ENCODE measurements at regions not wholly inside any gene's neighbourhood (a gene's known extent, or its start where the extent isn't known, plus 50 kb on each side); places are given as distances from the start of the nearest gene placed in this dataset.

DNA sequence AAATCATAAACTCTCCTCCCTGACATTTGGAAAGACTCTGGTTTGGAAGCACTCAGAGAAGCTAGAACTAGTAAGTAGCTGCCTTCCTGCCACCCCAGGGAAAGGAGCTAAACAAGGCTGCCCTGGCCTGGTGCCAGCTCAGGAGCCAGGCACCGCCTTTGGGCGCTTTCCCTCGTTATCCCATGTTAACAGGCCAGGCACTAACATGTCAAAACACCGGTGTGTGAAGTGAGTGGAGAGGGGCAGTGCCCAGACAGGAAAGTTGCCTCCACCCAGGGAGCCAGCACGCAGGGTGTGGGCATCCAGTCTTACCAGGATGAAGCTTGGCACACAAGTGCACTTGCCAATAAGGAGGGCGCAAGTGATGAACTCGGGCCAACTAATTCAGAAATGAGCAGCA is 346.8 kb downstream of the RRAGC start (continued):
- TF ChIP-seq ZNF138 (CRISPR knock-in tag; conservative IDR thresholded peaks at IDR 0.05) (no peak), CBFB (CRISPR knock-in tag; IDR thresholded peaks at IDR 0.05; ENCODE audit: low read depth) (no peak), NR2C2 (CRISPR knock-in tag; IDR thresholded peaks at IDR 0.05) (no peak), ZNF263 (CRISPR knock-in tag; IDR thresholded peaks at IDR 0.05; ENCODE audit: low read depth) (no peak), ATF1 (CRISPR knock-in tag; IDR thresholded peaks at IDR 0.05) (no peak)
- TF ChIP-seq, protein P1, sequence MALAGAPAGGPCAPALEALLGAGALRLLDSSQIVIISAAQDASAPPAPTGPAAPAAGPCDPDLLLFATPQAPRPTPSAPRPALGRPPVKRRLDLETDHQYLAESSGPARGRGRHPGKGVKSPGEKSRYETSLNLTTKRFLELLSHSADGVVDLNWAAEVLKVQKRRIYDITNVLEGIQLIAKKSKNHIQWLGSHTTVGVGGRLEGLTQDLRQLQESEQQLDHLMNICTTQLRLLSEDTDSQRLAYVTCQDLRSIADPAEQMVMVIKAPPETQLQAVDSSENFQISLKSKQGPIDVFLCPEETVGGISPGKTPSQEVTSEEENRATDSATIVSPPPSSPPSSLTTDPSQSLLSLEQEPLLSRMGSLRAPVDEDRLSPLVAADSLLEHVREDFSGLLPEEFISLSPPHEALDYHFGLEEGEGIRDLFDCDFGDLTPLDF (CRISPR knock-in tag; IDR thresholded peaks at IDR 0.05): no peak
- TF ChIP-seq, protein P2, sequence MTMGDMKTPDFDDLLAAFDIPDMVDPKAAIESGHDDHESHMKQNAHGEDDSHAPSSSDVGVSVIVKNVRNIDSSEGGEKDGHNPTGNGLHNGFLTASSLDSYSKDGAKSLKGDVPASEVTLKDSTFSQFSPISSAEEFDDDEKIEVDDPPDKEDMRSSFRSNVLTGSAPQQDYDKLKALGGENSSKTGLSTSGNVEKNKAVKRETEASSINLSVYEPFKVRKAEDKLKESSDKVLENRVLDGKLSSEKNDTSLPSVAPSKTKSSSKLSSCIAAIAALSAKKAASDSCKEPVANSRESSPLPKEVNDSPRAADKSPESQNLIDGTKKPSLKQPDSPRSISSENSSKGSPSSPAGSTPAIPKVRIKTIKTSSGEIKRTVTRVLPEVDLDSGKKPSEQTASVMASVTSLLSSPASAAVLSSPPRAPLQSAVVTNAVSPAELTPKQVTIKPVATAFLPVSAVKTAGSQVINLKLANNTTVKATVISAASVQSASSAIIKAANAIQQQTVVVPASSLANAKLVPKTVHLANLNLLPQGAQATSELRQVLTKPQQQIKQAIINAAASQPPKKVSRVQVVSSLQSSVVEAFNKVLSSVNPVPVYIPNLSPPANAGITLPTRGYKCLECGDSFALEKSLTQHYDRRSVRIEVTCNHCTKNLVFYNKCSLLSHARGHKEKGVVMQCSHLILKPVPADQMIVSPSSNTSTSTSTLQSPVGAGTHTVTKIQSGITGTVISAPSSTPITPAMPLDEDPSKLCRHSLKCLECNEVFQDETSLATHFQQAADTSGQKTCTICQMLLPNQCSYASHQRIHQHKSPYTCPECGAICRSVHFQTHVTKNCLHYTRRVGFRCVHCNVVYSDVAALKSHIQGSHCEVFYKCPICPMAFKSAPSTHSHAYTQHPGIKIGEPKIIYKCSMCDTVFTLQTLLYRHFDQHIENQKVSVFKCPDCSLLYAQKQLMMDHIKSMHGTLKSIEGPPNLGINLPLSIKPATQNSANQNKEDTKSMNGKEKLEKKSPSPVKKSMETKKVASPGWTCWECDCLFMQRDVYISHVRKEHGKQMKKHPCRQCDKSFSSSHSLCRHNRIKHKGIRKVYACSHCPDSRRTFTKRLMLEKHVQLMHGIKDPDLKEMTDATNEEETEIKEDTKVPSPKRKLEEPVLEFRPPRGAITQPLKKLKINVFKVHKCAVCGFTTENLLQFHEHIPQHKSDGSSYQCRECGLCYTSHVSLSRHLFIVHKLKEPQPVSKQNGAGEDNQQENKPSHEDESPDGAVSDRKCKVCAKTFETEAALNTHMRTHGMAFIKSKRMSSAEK (CRISPR knock-in tag; IDR thresholded peaks at IDR 0.05; ENCODE audit: borderline replicate concordance): no peak
- TF ChIP-seq, protein P3, sequence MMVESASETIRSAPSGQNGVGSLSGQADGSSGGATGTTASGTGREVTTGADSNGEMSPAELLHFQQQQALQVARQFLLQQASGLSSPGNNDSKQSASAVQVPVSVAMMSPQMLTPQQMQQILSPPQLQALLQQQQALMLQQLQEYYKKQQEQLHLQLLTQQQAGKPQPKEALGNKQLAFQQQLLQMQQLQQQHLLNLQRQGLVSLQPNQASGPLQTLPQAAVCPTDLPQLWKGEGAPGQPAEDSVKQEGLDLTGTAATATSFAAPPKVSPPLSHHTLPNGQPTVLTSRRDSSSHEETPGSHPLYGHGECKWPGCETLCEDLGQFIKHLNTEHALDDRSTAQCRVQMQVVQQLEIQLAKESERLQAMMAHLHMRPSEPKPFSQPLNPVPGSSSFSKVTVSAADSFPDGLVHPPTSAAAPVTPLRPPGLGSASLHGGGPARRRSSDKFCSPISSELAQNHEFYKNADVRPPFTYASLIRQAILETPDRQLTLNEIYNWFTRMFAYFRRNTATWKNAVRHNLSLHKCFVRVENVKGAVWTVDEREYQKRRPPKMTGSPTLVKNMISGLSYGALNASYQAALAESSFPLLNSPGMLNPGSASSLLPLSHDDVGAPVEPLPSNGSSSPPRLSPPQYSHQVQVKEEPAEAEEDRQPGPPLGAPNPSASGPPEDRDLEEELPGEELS (CRISPR knock-in tag; IDR thresholded peaks at IDR 0.05): no peak

DNA sequence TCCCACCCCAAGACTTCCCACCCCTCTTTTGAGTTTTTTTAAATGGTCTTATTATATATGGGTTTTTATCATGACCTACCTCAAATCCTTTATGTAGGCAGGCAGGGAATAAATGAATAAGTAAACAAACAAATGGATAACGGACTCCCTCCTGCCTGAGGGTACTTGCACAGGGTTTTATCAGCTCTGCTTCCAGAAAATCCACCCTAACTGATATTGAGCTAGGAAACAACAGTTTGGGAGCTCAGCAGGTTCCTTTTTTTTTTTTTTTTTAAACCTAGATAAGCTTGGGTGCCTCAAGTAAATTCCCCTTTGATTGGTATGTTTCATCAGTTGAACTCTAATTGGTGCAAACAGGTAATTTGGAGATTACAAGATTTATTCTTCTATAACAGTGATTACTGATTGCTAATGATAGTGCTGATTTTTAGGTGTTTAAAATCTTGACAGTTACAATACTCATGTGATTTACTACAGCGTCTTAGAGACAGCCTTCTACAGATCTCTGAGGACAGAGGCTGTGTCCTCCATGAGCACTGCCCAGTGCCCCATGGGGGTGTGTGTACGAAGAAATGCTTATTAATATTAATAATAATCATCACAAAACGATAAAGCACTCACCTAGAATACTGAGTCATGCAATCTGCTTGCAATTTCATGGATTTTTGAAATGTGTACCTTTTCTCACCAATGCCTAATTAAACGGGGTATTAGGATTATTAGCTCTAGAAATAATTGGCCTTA is 347.4 kb downstream of the RRAGC start:
- ATAC-seq (no peak), DNase-seq (ENCODE audit: low spot score) (no peak)
- TF ChIP-seq, protein P4, sequence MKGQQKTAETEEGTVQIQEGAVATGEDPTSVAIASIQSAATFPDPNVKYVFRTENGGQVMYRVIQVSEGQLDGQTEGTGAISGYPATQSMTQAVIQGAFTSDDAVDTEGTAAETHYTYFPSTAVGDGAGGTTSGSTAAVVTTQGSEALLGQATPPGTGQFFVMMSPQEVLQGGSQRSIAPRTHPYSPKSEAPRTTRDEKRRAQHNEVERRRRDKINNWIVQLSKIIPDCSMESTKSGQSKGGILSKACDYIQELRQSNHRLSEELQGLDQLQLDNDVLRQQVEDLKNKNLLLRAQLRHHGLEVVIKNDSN (CRISPR knock-in tag; IDR thresholded peaks at IDR 0.05): no peak
- TF ChIP-seq KAT7 (CRISPR knock-in tag; IDR thresholded peaks at IDR 0.05; ENCODE audit: borderline replicate concordance) (no peak), JAZF1 (CRISPR knock-in tag; IDR thresholded peaks at IDR 0.05) (no peak), ZNF138 (CRISPR knock-in tag; conservative IDR thresholded peaks at IDR 0.05) (no peak), CREB1 (CRISPR knock-in tag; IDR thresholded peaks at IDR 0.05) (no peak), TEAD1 (CRISPR knock-in tag; IDR thresholded peaks at IDR 0.05) (no peak)
- TF ChIP-seq, protein P5, sequence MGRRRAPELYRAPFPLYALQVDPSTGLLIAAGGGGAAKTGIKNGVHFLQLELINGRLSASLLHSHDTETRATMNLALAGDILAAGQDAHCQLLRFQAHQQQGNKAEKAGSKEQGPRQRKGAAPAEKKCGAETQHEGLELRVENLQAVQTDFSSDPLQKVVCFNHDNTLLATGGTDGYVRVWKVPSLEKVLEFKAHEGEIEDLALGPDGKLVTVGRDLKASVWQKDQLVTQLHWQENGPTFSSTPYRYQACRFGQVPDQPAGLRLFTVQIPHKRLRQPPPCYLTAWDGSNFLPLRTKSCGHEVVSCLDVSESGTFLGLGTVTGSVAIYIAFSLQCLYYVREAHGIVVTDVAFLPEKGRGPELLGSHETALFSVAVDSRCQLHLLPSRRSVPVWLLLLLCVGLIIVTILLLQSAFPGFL (CRISPR knock-in tag; IDR thresholded peaks at IDR 0.05; ENCODE audit: borderline replicate concordance): no peak
- TF ChIP-seq, protein P6, sequence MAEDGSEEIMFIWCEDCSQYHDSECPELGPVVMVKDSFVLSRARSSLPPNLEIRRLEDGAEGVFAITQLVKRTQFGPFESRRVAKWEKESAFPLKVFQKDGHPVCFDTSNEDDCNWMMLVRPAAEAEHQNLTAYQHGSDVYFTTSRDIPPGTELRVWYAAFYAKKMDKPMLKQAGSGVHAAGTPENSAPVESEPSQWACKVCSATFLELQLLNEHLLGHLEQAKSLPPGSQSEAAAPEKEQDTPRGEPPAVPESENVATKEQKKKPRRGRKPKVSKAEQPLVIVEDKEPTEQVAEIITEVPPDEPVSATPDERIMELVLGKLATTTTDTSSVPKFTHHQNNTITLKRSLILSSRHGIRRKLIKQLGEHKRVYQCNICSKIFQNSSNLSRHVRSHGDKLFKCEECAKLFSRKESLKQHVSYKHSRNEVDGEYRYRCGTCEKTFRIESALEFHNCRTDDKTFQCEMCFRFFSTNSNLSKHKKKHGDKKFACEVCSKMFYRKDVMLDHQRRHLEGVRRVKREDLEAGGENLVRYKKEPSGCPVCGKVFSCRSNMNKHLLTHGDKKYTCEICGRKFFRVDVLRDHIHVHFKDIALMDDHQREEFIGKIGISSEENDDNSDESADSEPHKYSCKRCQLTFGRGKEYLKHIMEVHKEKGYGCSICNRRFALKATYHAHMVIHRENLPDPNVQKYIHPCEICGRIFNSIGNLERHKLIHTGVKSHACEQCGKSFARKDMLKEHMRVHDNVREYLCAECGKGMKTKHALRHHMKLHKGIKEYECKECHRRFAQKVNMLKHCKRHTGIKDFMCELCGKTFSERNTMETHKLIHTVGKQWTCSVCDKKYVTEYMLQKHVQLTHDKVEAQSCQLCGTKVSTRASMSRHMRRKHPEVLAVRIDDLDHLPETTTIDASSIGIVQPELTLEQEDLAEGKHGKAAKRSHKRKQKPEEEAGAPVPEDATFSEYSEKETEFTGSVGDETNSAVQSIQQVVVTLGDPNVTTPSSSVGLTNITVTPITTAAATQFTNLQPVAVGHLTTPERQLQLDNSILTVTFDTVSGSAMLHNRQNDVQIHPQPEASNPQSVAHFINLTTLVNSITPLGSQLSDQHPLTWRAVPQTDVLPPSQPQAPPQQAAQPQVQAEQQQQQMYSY (CRISPR knock-in tag; IDR thresholded peaks at IDR 0.05): no peak
- H3K36me3 Mint-ChIP-seq: no peaks in the 10 kb centered on the region
- no peaks in the 10 kb centered on the region for H3K27me3 Mint-ChIP-seq (ENCODE audit: low read depth)
- ChIA-PET POLR2A (interaction anchor here (1.1 to 1.3 kb wide), 2 partner anchors 9 to 46 kb away, joined by 3 to 4 read pairs; no protein-coding TSS in a partner anchor), CTCF (interaction anchor here (0.7 to 1.7 kb wide), 5 partner anchors 9 to 468 kb away, joined by 3 to 8 read pairs (median 5); no protein-coding TSS in a partner anchor)
- no peak overlapping the region for H3K27ac Mint-ChIP-seq
- H3K4me3 Mint-ChIP-seq: no peak overlapping the region
- H3K4me1 Mint-ChIP-seq: peaks cover 32% of the 10 kb centered on the region
- H3K9me3 Mint-ChIP-seq: no peaks in the 10 kb centered on the region

Data from WTC11 (cell line).